HK-2 (cell line): ENCODE measurements at regions not wholly inside any gene's neighbourhood (a gene's known extent, or its start where the extent isn't known, plus 50 kb on each side); places are given as distances from the start of the nearest gene placed in this dataset.
"Not testable (repeated sequence)": the region's sequence is repeated elsewhere in the genome, so short reads cannot be mapped to it uniquely, and the experiment has no call there.

Experiments
- DNase-seq: peaks from one replicate; pipeline ENCODE4 v3.0.0-alpha.2; 2018; ENCODE audit not compliant: unreplicated experiment

DNA sequence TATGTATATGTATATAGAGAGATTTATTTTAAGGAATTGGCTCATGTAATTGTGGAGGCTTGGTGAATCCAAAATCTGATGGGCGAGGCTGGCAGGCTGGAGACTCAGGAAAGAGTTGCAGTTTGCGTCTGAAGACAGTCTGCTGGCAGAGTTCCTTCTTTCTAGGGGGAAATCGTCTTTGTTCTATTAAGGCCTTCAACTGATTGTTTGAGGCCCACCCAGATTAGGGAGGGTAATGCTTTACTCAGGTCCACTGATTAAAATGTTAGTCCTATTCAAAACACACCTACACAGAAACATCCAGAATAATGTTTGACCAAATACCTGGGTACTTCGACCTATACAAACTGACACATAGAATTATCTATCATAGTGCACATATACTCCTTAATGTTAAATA lies 149.5 kb downstream of the NAA11 start:
- DNase-seq = no peak

DNA sequence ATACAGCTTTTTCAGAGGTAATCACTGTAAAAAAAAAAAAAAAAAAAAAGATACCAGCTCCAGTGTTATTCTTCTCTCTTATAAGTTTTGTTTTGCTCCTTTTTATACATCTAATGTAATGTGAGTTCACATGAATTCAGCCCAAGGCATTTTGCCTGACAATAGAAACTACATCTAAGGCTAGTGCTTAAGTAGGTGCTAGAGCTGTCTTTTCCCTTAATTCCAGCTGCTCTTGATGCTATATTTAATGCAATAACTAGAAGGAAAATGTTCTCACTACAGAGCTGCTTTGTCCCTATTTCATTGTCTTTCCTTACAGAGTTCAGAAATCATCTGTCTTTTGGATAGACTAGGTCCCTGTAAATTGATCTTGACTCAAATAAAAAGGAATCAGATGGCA lies 150.1 kb downstream of the NAA11 start:
- DNase-seq = no peak

DNA sequence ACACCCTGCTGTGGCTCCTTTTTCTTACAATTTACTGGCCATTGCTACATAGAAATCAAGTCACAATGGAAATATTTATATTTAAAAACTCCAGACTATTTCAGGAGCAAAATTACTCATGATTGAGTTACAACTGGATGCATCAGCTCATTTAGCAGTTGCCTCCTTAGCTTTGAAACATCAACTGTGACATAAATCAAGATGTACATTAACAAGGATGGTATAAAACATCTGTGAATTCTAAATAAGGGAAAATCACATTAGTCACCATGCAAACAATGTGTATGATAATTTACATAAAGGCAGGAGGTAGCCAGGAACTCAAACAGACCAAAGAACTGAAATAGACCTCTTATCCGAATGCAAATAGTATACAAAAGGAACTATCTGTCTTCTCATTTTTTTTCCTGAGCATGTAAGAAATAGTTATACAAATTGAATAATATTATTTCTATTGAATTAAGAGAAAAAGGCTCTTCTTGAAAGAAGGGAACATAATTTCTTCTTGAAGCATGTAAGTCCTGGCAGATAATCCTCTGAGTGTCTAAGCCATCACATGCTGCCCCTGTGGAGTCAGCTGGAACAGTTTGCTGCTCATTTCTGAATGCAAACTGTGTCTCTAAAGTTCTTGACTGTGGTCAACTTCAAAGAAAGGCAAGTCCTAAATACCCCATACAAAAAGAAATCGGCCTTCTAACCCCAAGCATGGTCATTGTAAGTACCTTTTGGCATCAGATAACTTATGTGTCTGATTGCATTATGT lies 151.2 kb downstream of the NAA11 start:
- no peak for DNase-seq

GRCh38 chr4:79173186-79173585 lies 152.7 kb downstream of the NAA11 start:
- DNase-seq = no peak

DNA sequence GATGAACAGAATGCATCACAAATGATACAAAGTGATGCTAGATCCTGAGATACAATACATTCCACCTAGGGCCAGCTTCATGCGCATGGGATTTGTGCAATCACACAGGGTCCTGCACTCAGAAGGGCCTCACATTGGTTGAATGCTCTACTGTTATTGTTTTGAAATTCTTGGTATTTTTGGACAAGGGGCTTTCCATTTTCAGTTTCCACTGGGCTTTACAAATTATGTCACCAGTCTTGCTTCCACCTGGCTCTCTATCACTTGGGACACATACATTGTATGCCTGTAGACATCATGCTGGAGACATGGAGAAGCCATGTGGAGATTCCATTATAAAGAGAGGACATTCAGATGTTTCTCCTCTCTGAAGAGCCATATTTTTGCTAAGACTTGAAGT lies 155.8 kb downstream of the NAA11 start:
- no peak for DNase-seq

GRCh38 chr4:79164907-79165610 lies 160.8 kb downstream of the NAA11 start:
- DNase-seq = no peak

DNA sequence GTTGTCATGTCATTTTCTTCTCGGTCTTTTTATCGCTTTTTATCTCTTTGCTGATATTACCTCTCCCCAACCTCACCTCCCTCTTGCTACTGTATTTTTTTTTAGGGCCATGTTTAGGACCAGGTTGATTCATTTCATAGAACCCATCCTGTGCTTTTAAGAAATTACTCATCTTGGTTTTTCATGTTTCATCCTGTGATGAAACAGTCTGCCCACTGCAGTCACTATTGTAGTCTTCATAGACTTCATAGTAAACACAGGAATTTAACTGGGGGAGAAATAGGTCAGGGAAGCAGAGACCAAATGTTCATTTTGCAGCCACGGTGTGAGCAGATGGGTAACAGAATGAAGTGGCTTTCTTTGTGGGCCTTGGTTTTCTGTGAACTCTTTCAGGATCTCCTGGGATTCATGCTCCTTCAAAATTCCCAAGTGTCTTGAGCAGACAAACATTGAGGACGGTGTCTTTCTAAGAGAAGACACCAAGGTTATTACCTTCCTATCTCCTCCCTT lies 161.8 kb downstream of the NAA11 start:
- no peak for DNase-seq

- DNase-seq = no peak
These were observed 164.9 kb downstream of the NAA11 start for GRCh38 chr4:79160962-79161361.

- DNase-seq = not testable (repeated sequence)
These were observed 167.2 kb downstream of the NAA11 start for GRCh38 chr4:79158705-79159104.

GRCh38 chr4:79155336-79155735 lies 170.5 kb downstream of the NAA11 start:
- DNase-seq = no peak

- DNase-seq = no peak
These were observed 174.9 kb downstream of the NAA11 start for GRCh38 chr4:79150820-79151416.

DNA sequence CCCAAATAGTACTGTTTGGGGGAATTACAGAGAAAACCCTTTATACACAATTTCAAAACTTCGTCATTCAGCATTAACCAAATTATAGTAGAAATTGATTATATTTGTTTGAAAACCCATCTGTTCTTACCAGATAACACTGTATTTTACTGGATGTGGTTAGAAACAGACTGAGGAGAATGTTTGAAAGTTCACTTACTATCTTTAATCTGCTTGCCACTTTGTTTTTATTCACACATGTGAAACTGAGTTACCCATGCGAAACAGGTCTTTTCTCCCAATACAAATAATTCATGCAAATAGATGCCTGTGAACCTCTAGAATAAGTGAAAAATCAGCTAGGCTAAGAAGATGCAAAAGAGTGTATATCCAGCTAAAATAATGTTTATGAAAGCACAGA lies 177.5 kb downstream of the NAA11 start:
- DNase-seq = no peak

- no peak for DNase-seq
These were observed 178.6 kb downstream of the NAA11 start for GRCh38 chr4:79147251-79147650.

DNA sequence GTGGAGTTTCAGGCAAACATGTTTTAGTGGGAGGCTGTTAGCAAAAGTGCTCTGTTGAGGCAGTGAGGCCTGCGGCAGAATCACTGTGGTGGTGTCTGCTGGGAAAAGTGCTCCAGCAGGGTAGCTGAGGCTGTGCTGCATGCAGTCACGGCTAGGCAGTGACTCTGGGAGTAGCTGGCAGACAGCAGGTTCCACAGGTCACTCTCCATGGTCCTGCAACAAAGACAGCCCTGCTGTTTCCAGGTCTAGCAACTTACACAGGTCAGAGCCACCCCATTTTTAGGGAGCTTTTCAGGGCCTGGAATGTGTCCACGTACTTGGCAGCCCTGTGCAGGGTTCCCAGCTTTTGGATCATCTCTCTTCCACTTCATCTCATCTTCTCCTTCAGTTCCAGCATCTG lies 184.3 kb downstream of the NAA11 start:
- peak; percentile 9 for DNase-seq

DNA sequence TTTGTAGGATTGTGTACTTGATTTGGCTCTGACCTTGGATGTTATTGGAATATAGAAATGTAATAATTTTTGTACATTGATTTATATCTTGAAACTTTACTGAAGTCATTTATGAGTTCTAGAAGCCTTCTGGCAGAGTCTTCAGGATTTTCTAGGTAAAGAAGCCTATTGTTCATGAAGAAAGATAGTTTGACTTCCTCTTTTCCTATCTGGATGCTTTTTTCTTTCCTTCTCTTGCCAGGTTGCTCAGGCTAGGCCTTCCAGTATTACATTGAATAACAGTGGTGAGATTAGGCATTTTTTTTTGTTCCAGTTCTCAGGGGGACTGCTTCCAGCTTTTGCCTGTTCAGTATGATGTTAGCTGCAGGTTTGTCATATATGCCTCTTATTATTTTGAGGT lies 191.1 kb downstream of the NAA11 start:
- no peak for DNase-seq

DNA sequence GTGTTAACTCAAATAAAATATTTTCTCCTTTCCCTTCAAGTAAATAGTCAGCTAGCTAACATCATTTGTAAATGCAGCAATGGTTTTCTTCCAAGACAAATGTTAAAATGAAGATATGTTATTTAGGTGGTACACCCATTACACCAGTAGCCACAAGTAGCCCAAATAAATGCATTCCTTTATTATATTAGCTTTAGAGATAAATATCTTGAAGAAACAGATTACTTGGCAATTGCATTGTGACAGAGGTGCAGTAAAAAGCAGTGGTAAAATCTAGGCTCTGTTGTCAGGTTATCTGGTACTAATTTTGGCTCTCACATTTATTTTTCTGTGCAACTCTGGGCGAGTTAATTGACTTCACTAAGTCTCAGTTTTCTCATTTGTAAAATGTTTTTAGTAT lies 193.0 kb downstream of the NAA11 start:
- DNase-seq = no peak

- DNase-seq = no peak
These were observed 182.7 kb upstream of the PAQR3 start for GRCh38 chr4:79121875-79122358.

GRCh38 chr4:79121223-79121622 lies 182.0 kb upstream of the PAQR3 start:
- no peak for DNase-seq

DNA sequence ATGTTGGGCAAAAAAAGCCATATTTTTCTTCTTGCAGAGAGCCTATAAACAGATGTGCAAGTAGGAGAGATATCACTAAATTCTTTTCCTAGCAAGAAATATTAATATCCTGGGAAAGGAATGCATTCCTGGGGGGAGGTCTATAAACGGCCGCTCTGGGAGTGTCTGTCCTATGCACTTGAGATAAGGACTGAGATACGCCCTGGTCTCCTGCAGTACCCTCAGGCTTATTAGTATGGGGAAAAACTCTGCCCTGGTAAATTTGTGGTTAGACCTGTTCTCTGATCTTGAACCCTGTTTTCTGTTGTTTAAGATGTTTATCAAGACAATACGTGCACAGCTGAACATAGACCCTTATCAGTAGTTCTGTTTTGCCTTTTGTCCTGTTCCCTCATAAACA lies 177.8 kb upstream of the PAQR3 start:
- not testable (repeated sequence) for DNase-seq

- no peak for DNase-seq
These were observed 167.8 kb upstream of the PAQR3 start for GRCh38 chr4:79107014-79107413.

DNA sequence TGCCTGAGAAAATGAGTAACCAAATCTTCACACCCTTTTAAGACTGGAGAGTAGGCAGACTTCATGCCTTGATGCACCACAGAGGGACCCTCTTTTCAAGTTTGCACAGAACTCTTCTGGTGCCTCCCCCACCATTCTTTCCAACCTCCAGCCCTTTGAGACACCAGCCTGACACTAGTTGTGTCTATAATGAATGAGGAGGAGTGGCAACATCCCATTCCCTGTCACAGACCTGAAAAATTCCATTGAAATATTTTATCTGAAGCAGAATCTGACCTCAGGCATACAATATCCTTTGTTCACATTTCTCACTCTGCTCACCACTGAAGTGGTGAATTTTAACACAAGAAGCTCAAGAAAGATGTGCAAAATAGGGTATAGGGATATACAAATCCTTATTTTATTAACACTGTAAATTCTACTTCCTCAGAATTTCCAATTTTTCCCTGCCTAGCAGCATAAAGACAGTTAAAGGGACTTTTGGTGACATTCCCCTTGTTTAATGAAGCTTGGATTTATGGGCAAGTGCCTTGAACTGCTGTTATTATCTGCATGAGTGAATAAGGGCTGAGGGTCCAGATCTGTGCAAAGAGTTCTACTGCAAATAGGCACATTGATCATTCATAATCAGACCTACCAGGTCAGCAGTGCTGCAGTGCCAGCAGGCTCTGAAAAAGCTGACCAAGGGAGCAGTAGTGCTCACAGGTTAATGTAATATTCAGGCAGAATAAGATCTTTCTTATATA lies 149.9 kb upstream of the PAQR3 start:
- no peak for DNase-seq

- DNase-seq = no peak
These were observed 147.8 kb upstream of the PAQR3 start for GRCh38 chr4:79087071-79087470.
